IMR-90 (cell line): ENCODE measurements at regions not wholly inside any gene's neighbourhood (a gene's known extent, or its start where the extent isn't known, plus 50 kb on each side); places are given as distances from the start of the nearest gene placed in this dataset.
"Not testable (repeated sequence)": the region's sequence is repeated elsewhere in the genome, so short reads cannot be mapped to it uniquely, and the experiment has no call there.

ENCODE experiments used
- BHLHE40 ChIP-seq: fragments of 150-350 bp; IDR thresholded peaks from 2 replicates; pipeline ENCODE4 v1.6.1; 2016; ENCODE audit warnings: mild to moderate bottlenecking, low read depth, low read length
- CEBPB ChIP-seq: IDR thresholded peaks from 2 replicates; pipeline ENCODE4 v1.6.1; 2012; ENCODE audit warnings: low read depth, low read length, improper control_type of control experiment
- CTCF ChIP-seq: conservative IDR thresholded peaks from 2 replicates; pipeline ENCODE4 v1.5.1; 2012; ENCODE audit warnings: mild to moderate bottlenecking, low read depth, low read length, improper control_type of control experiment
- FOS ChIP-seq: fragments of 150-350 bp; IDR thresholded peaks from 2 replicates; pipeline ENCODE4 v1.6.1; 2016; ENCODE audit warnings: low read depth, low read length
- MAFK ChIP-seq: IDR thresholded peaks from 2 replicates; pipeline ENCODE4 v1.6.1; 2012; ENCODE audit warnings: low read depth, low read length, improper control_type of control experiment
- MAZ ChIP-seq: IDR thresholded peaks from 2 replicates; pipeline ENCODE4 v1.6.1; 2012; ENCODE audit warnings: low read depth, mild to moderate bottlenecking, low read length, improper control_type of control experiment, moderate library complexity, borderline replicate concordance
- MXI1 ChIP-seq: IDR thresholded peaks from 2 replicates; pipeline ENCODE4 v1.6.1; 2012; ENCODE audit warnings: low read depth, mild to moderate bottlenecking, low read length, moderate library complexity, borderline replicate concordance
- POLR2A ChIP-seq: IDR thresholded peaks from 2 replicates; pipeline ENCODE4 v1.6.1; 2012; ENCODE audit warnings: mild to moderate bottlenecking, low read depth, low read length
- RAD21 ChIP-seq: IDR thresholded peaks from 2 replicates; pipeline ENCODE4 v1.6.1; 2012; ENCODE audit warnings: low read length, improper control_type of control experiment
- RFX5 ChIP-seq: IDR thresholded peaks from 2 replicates; pipeline ENCODE4 v1.8.0; 2012; ENCODE audit warnings: low read depth, mild to moderate bottlenecking, low read length, moderate library complexity
- SMC3 ChIP-seq: fragments of 150-350 bp; IDR thresholded peaks from 2 replicates; pipeline ENCODE4 v1.6.1; 2016; ENCODE audit warnings: low read depth, mild to moderate bottlenecking, antibody characterized with exemption, low read length, moderate library complexity

DNA sequence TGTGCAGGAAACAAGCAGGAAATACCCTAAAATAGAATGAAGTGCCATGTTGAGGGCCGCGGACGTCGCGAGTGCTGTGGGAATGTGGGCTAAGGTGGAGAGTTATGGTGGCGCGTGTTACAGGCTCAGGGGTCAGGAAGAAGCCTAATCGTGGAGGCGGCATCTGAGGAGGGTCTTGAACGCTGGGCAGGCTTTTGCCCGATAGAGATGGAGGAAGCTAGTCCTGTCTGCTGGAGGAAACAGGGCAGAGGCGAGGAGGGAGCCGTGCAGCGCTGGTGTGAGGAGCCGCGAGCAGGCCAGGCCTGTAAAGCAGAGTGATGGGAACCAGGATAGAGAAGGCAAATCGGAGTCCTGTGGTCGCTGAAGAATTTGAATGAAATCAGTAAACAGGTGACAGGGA is 1759.8 kb upstream of the DEFB115 start:
- not testable (repeated sequence) for TF ChIP-seq CTCF, POLR2A, CEBPB, MAZ, SMC3, BHLHE40, FOS, MAFK, RFX5, MXI1, RAD21
